DOHH2 (cell line): ENCODE measurements at regions not wholly inside any gene's neighbourhood (a gene's known extent, or its start where the extent isn't known, plus 50 kb on each side); places are given as distances from the start of the nearest gene placed in this dataset.

Experiments
- EZH2phosphoT487 ChIP-seq: fragments of 200-600 bp; sonication (generic); IDR thresholded peaks from 2 replicates; pipeline ENCODE4 v1.6.1; 2017; ENCODE audit warnings: borderline replicate concordance, mild to moderate bottlenecking, antibody characterized with exemption, low read length, moderate library complexity, mixed read lengths
- TF ChIP-seq, protein P1 (sequence below): fragments of 200-600 bp; sonication (generic); IDR thresholded peaks from one replicate; pipeline ENCODE4 v1.5.1; 2014; ENCODE audit warnings: antibody characterized with exemption, mild to moderate bottlenecking, low read depth, low read length; ENCODE audit not compliant: poor library complexity, severe bottlenecking

DNA sequence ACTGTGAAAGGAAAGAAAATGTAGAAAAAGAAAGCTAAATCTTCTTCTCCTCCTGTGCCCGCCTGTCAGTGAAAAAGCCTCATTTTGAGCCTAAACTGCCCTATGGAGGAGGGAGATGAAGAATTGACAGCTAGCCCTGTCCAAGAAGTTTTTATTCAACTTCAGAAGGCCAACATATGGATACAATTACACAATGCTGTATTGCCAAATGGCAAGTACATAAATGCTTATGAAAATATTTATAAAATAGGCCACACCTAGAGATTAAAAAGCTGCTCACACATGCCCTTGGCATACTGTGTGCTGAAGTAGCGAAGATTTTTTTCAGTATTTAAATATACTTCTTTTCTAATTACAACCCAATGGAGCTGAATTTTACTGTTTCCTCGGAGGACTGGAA lies 65.1 kb upstream of the NEBL start:
- TF ChIP-seq, protein P1, sequence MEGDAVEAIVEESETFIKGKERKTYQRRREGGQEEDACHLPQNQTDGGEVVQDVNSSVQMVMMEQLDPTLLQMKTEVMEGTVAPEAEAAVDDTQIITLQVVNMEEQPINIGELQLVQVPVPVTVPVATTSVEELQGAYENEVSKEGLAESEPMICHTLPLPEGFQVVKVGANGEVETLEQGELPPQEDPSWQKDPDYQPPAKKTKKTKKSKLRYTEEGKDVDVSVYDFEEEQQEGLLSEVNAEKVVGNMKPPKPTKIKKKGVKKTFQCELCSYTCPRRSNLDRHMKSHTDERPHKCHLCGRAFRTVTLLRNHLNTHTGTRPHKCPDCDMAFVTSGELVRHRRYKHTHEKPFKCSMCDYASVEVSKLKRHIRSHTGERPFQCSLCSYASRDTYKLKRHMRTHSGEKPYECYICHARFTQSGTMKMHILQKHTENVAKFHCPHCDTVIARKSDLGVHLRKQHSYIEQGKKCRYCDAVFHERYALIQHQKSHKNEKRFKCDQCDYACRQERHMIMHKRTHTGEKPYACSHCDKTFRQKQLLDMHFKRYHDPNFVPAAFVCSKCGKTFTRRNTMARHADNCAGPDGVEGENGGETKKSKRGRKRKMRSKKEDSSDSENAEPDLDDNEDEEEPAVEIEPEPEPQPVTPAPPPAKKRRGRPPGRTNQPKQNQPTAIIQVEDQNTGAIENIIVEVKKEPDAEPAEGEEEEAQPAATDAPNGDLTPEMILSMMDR, result no peak
- TF ChIP-seq EZH2phosphoT487, result no peak
